HFFc6 (cell line): ENCODE measurements at regions not wholly inside any gene's neighbourhood (a gene's known extent, or its start where the extent isn't known, plus 50 kb on each side); places are given as distances from the start of the nearest gene placed in this dataset.
A peak's percentile ranks its signal among the peaks of the same experiment; 100 is the strongest.

Experiments used
- DNase-seq: peaks from one replicate; pipeline ENCODE4 v3.0.0-alpha.2; 2018
- H3K27ac Mint-ChIP-seq: 2 replicates; pipeline ENCODE4 v1.8.0; 2020; ENCODE audit warnings: mild to moderate bottlenecking, mixed read lengths
- H3K27me3 Mint-ChIP-seq: 2 replicates; pipeline ENCODE4 v1.8.0; 2021; ENCODE audit warnings: mild to moderate bottlenecking, moderate library complexity, mixed read lengths; ENCODE audit not compliant: insufficient read depth
- H3K36me3 Mint-ChIP-seq: 2 replicates; pipeline ENCODE4 v1.8.0; 2021; ENCODE audit warnings: low read depth, mixed read lengths
- H3K4me1 Mint-ChIP-seq: 2 replicates; pipeline ENCODE4 v1.8.0; 2020; ENCODE audit warnings: low read depth, mixed read lengths
- H3K4me3 Mint-ChIP-seq: 2 replicates; pipeline ENCODE4 v1.8.0; 2020; ENCODE audit warnings: mild to moderate bottlenecking, moderate library complexity, mixed read lengths
- H3K9me3 Mint-ChIP-seq: 2 replicates; pipeline ENCODE4 v1.8.0; 2020; ENCODE audit warnings: mild to moderate bottlenecking, mixed read lengths
- CTCF ChIP-seq: fragments of 200-600 bp; sonication (generic); IDR thresholded peaks from 2 replicates; pipeline ENCODE4 v1.5.0; 2021; ENCODE audit warnings: antibody characterized with exemption, mild to moderate bottlenecking

DNA sequence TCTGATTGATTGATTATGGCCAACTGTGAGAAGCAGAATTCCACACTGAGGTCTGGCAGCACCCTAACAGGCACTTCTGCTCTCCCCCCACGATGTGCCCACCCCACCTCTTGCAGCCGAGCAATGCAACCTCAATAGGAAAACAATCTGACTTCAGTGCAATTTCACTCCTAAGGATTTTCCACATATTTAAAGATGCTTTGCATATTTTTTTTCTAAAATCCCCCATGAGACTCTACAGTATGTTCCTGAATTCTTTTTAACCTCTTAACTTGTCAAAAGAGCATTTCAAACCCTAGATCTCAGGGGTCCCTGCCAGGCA, 243.1 kb downstream of the AUH start:
- H3K27ac Mint-ChIP-seq: peak overlapping the region; percentile 91
- peaks cover 17% of the 10 kb centered on the region for H3K9me3 Mint-ChIP-seq
- DNase-seq: no peak
- peak overlapping the region; percentile 85 for H3K4me3 Mint-ChIP-seq
- H3K36me3 Mint-ChIP-seq: peaks cover 22% of the 10 kb centered on the region
- TF ChIP-seq CTCF: no peak
- H3K27me3 Mint-ChIP-seq: peaks cover 3% of the 10 kb centered on the region; the same call in 1 of the 2 replicates
- peaks cover 50% of the 10 kb centered on the region for H3K4me1 Mint-ChIP-seq

DNA sequence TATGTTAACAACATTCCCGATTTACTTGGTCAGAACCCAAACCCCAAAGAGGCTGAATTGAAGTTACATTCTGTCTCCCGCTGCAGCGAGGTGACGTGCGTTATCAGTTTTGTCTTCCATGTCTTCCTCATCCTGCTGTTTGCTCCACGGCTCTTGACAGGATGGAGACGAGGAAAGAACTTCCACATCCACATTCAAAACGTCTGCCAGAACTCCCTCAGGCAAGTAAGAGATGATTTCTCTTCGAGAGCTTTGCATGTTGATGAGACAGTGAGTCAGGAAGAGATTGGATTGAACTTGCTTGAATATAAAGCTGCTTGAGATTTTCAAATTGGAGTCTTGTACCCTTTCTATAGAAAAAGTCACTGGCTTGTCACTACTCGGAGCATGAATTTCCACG, 242.6 kb downstream of the AUH start:
- H3K4me3 Mint-ChIP-seq: peak overlapping the region; percentile 85
- no peak for TF ChIP-seq CTCF
- H3K4me1 Mint-ChIP-seq: peaks cover 50% of the 10 kb centered on the region
- peak; percentile 87 for DNase-seq
- peaks cover 17% of the 10 kb centered on the region for H3K9me3 Mint-ChIP-seq
- peak overlapping the region; percentile 91 for H3K27ac Mint-ChIP-seq
- peaks cover 22% of the 10 kb centered on the region for H3K36me3 Mint-ChIP-seq
- peaks cover 3% of the 10 kb centered on the region; the same call in 1 of the 2 replicates for H3K27me3 Mint-ChIP-seq

DNA sequence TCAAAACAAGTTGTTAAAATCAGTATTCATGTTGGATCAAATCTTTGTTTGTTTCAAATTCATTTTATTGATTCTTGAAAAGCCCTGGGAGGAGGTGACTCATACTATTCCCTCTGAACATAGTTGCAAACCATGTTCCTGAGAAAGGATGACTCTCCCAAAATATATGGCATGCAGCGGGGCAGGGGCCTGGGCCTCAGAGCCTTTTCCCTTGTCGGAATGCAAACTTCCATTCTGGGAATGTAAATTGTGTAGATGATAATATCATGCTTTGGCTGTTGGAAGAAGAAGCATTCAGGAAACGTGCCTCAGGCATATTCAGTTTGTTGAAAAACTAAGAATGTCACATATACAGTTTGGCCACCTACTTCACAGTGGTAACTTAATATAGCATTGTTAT, 242.0 kb downstream of the AUH start:
- Mint-ChIP-seq H3K27ac (peak overlapping the region; percentile 91), H3K4me3 (peak overlapping the region; percentile 85), H3K4me1 (peaks cover 50% of the 10 kb centered on the region), H3K9me3 (peaks cover 21% of the 10 kb centered on the region), H3K36me3 (peaks cover 27% of the 10 kb centered on the region), H3K27me3 (peaks cover 3% of the 10 kb centered on the region; the same call in 1 of the 2 replicates)
- DNase-seq: peak; percentile 70
- TF ChIP-seq CTCF: no peak

DNA sequence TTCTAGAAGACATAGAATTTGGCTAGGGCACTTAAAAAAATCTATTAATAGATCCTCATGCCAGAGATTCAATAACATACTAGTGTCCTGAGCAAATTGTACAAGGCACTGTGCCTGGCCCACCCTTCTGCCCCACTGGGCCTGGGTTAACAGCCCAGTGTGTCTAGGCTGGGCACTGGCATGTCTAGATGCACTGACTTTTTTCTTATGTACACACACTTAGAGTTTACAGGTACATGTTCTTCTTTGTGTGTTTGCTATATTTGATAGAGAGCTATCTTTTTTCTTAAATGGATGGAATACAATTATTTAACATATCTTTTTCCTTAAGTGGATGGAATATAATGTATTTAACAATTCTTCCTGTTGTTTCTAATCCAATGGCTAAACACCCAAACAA, 241.5 kb downstream of the AUH start:
- H3K9me3 Mint-ChIP-seq: peaks cover 26% of the 10 kb centered on the region
- no peak for TF ChIP-seq CTCF
- peak overlapping the region; percentile 85 for H3K4me3 Mint-ChIP-seq
- peaks cover 3% of the 10 kb centered on the region; the same call in 1 of the 2 replicates for H3K27me3 Mint-ChIP-seq
- H3K36me3 Mint-ChIP-seq: peaks cover 31% of the 10 kb centered on the region
- H3K4me1 Mint-ChIP-seq: peaks cover 50% of the 10 kb centered on the region
- peak overlapping the region; percentile 91 for H3K27ac Mint-ChIP-seq
- DNase-seq: no peak

DNA sequence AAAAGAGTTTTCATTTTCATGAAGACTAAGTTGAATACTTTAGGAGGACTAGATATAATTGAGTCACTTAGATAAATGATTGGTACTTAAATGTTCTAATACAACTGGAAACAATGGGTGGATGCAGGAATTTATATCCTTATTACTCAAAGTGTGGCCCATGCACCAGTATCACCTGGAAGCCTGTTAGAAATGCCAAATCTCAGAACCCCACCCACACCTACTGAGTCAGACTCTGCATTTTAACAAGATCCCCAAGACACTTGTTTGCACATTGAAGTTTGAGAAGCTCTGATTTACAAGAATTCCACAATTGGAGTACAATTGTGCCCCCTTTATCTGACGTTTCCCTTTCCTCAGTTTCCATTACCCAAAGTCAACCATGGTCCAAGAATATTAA, 239.0 kb downstream of the AUH start:
- Mint-ChIP-seq H3K27ac (no peak overlapping the region), H3K36me3 (peaks cover 38% of the 10 kb centered on the region), H3K4me3 (no peak overlapping the region), H3K4me1 (peaks cover 57% of the 10 kb centered on the region), H3K27me3 (peaks cover 2% of the 10 kb centered on the region; the same call in 1 of the 2 replicates), H3K9me3 (peaks cover 25% of the 10 kb centered on the region)
- TF ChIP-seq CTCF: no peak
- DNase-seq: no peak
